Fibroblast of lung (primary cell): ENCODE measurements at regions not wholly inside any gene's neighbourhood (a gene's known extent, or its start where the extent isn't known, plus 50 kb on each side); places are given as distances from the start of the nearest gene placed in this dataset.

Experiments used
- CTCF ChIP-seq, 2 donors: IDR thresholded peaks in 1 of 2; conservative IDR thresholded peaks in 1 of 2; 1 replicate in 1 of 2; 2 replicates in 1 of 2; pipeline ENCODE4 v1.5.1; 2011 to 2012; ENCODE audit warnings: low read length in 2 of 2, control low read depth in 1 of 2, inconsistent platforms in 1 of 2, low read depth in 1 of 2, mild to moderate bottlenecking in 1 of 2
- EZH2 ChIP-seq: IDR thresholded peaks from 2 replicates; pipeline ENCODE4 v1.5.1; 2012; ENCODE audit warnings: low read length, control low read depth, mild to moderate bottlenecking; ENCODE audit errors: missing control alignments

- TF ChIP-seq EZH2 (no peak), CTCF (conservative IDR thresholded peaks at IDR 0.05 in 1 of 2, IDR thresholded peaks at IDR 0.05 in 1 of 2; ENCODE audit: low read depth in 1 of 2, low read length in 2 of 2) (no peak)
These were observed 87.2 kb downstream of the NOG start for GRCh38 chr17:56680676-56681075.
